ENCODE measurements at regions not wholly inside any gene's neighbourhood (a gene's known extent, or its start where the extent isn't known, plus 50 kb on each side); places are given as distances from the start of the nearest gene placed in this dataset.

GRCh38 chr3:72130565-72130964, 345.6 kb upstream of the PROK2 start:
- Histone ChIP-seq H3K9me3 (ENCODE audit: insufficient read depth, low read length) (no peaks in the 10 kb centered on the region), H3K27me3 (ENCODE audit: low read length) (no peaks in the 10 kb centered on the region), H2AFZ (ENCODE audit: low read depth, low read length, severe bottlenecking) (no peak overlapping the region), H3K27ac (ENCODE audit: low read depth, low read length) (no peak overlapping the region), H3K9me2 (replicated peaks; ENCODE audit: insufficient read depth, low read length) (no peaks in the 10 kb centered on the region), H3K4me3 (ENCODE audit: insufficient read depth, low read length, poor library complexity, severe bottlenecking) (no peak overlapping the region), H3K4me2 (ENCODE audit: low read depth, low read length, poor library complexity, severe bottlenecking) (no peak overlapping the region), H3K36me3 (ENCODE audit: low read length) (no peaks in the 10 kb centered on the region), H3K79me2 (ENCODE audit: insufficient read depth, low read length) (no peaks in the 10 kb centered on the region), H4K20me1 (ENCODE audit: low read depth, low read length) (no peaks in the 10 kb centered on the region), H3F3A (ENCODE audit: insufficient read depth) (no peaks in the 10 kb centered on the region), H3K9ac (ENCODE audit: low read length) (no peak overlapping the region)
- no peak for TF ChIP-seq EZH2phosphoT487 (conservative IDR thresholded peaks at IDR 0.05; ENCODE audit: low read length)

GRCh38 chr3:72129501-72130094, 344.6 kb upstream of the PROK2 start:
- no peak overlapping the region for H3K27ac ChIP-seq (ENCODE audit: low read depth, low read length)
- H2AFZ ChIP-seq (ENCODE audit: low read depth, low read length, severe bottlenecking): no peak overlapping the region
- no peaks in the 10 kb centered on the region for H3K9me3 ChIP-seq (ENCODE audit: insufficient read depth, low read length)
- no peaks in the 10 kb centered on the region for H4K20me1 ChIP-seq (ENCODE audit: low read depth, low read length)
- no peaks in the 10 kb centered on the region for H3K27me3 ChIP-seq (ENCODE audit: low read length)
- H3K9me2 ChIP-seq (replicated peaks; ENCODE audit: insufficient read depth, low read length): no peaks in the 10 kb centered on the region
- no peak overlapping the region for H3K4me2 ChIP-seq (ENCODE audit: low read depth, low read length, poor library complexity, severe bottlenecking)
- H3K9ac ChIP-seq (ENCODE audit: low read length): no peak overlapping the region
- no peaks in the 10 kb centered on the region for H3K79me2 ChIP-seq (ENCODE audit: insufficient read depth, low read length)
- no peak for TF ChIP-seq EZH2phosphoT487 (conservative IDR thresholded peaks at IDR 0.05; ENCODE audit: low read length)
- no peak for TF ChIP-seq CTCF (IDR thresholded peaks at IDR 0.05; ENCODE audit: insufficient read depth, low read length, poor library complexity, severe bottlenecking)
- H3F3A ChIP-seq (ENCODE audit: insufficient read depth): no peaks in the 10 kb centered on the region
- H3K36me3 ChIP-seq (ENCODE audit: low read length): no peaks in the 10 kb centered on the region
- H3K4me3 ChIP-seq (ENCODE audit: insufficient read depth, low read length, poor library complexity, severe bottlenecking): no peak overlapping the region

GRCh38 chr3:72128921-72129320, 344.0 kb upstream of the PROK2 start:
- H3K27me3 ChIP-seq (ENCODE audit: low read length): no peaks in the 10 kb centered on the region
- H4K20me1 ChIP-seq (ENCODE audit: low read depth, low read length): no peaks in the 10 kb centered on the region
- no peak overlapping the region for H3K9ac ChIP-seq (ENCODE audit: low read length)
- no peak overlapping the region for H2AFZ ChIP-seq (ENCODE audit: low read depth, low read length, severe bottlenecking)
- TF ChIP-seq CTCF (IDR thresholded peaks at IDR 0.05; ENCODE audit: insufficient read depth, low read length, poor library complexity, severe bottlenecking): no peak
- no peak for TF ChIP-seq EZH2phosphoT487 (conservative IDR thresholded peaks at IDR 0.05; ENCODE audit: low read length)
- no peak overlapping the region for H3K27ac ChIP-seq (ENCODE audit: low read depth, low read length)
- no peak overlapping the region for H3K4me2 ChIP-seq (ENCODE audit: low read depth, low read length, poor library complexity, severe bottlenecking)
- H3F3A ChIP-seq (ENCODE audit: insufficient read depth): no peaks in the 10 kb centered on the region
- no peaks in the 10 kb centered on the region for H3K9me2 ChIP-seq (replicated peaks; ENCODE audit: insufficient read depth, low read length)
- H3K4me3 ChIP-seq (ENCODE audit: insufficient read depth, low read length, poor library complexity, severe bottlenecking): no peak overlapping the region
- no peaks in the 10 kb centered on the region for H3K36me3 ChIP-seq (ENCODE audit: low read length)
- H3K9me3 ChIP-seq (ENCODE audit: insufficient read depth, low read length): no peaks in the 10 kb centered on the region
- H3K79me2 ChIP-seq (ENCODE audit: insufficient read depth, low read length): no peaks in the 10 kb centered on the region

GRCh38 chr3:72127844-72128243, 342.9 kb upstream of the PROK2 start:
- H4K20me1 ChIP-seq (ENCODE audit: low read depth, low read length): no peaks in the 10 kb centered on the region
- H3K27ac ChIP-seq (ENCODE audit: low read depth, low read length): no peak overlapping the region
- H3K9ac ChIP-seq (ENCODE audit: low read length): no peak overlapping the region
- H2AFZ ChIP-seq (ENCODE audit: low read depth, low read length, severe bottlenecking): no peak overlapping the region
- no peaks in the 10 kb centered on the region for H3K9me3 ChIP-seq (ENCODE audit: insufficient read depth, low read length)
- H3K4me3 ChIP-seq (ENCODE audit: insufficient read depth, low read length, poor library complexity, severe bottlenecking): no peak overlapping the region
- no peak for TF ChIP-seq CTCF (IDR thresholded peaks at IDR 0.05; ENCODE audit: insufficient read depth, low read length, poor library complexity, severe bottlenecking)
- no peak for TF ChIP-seq EZH2phosphoT487 (conservative IDR thresholded peaks at IDR 0.05; ENCODE audit: low read length)
- no peak overlapping the region for H3K4me2 ChIP-seq (ENCODE audit: low read depth, low read length, poor library complexity, severe bottlenecking)
- no peaks in the 10 kb centered on the region for H3K27me3 ChIP-seq (ENCODE audit: low read length)
- H3K36me3 ChIP-seq (ENCODE audit: low read length): no peaks in the 10 kb centered on the region
- no peaks in the 10 kb centered on the region for H3K79me2 ChIP-seq (ENCODE audit: insufficient read depth, low read length)
- H3K9me2 ChIP-seq (replicated peaks; ENCODE audit: insufficient read depth, low read length): no peaks in the 10 kb centered on the region
- no peaks in the 10 kb centered on the region for H3F3A ChIP-seq (ENCODE audit: insufficient read depth)

Data from SU-DHL-6 (cell line).